Esophagus muscularis mucosa (tissue), 3 donors: ENCODE measurements at regions not wholly inside any gene's neighbourhood (a gene's known extent, or its start where the extent isn't known, plus 50 kb on each side); places are given as distances from the start of the nearest gene placed in this dataset.

Experiments used
- CTCF ChIP-seq, 3 experiments: fragments of 200-600 bp in 2 of 3; fragments of 450-650 bp in 1 of 3; sonication (generic) in 2 of 3; IDR thresholded peaks; one replicate each; pipeline ENCODE4 v1.5.1; 2017 to 2019; ENCODE audit warnings: antibody characterized with exemption in 3 of 3, mild to moderate bottlenecking in 2 of 3, moderate library complexity in 1 of 3
- POLR2A ChIP-seq: fragments of 450-650 bp; IDR thresholded peaks from one replicate; pipeline ENCODE4 v1.6.1; 2017; ENCODE audit warnings: antibody characterized with exemption, moderate library complexity, mild to moderate bottlenecking, low read depth
- POLR2AphosphoS5 ChIP-seq, 2 donors: sonication (generic); formaldehyde crosslinking; IDR thresholded peaks; one replicate each; pipeline ENCODE4 v1.6.1; 2017; ENCODE audit warnings: antibody characterized with exemption in 2 of 2

GRCh38 chr16:85276258-85276657 lies 164.0 kb upstream of the CIBAR2 start:
- TF ChIP-seq CTCF (IDR thresholded peaks at IDR 0.05) (no peak), POLR2A (no peak), POLR2AphosphoS5 (IDR thresholded peaks at IDR 0.05) (no peak)
